ENCODE measurements at regions not wholly inside any gene's neighbourhood (a gene's known extent, or its start where the extent isn't known, plus 50 kb on each side); places are given as distances from the start of the nearest gene placed in this dataset.
A peak's percentile ranks its signal among the peaks of the same experiment; 100 is the strongest.

- TF ChIP-seq AFF4 (CRISPR knock-in tag; IDR thresholded peaks at IDR 0.05; ENCODE audit: borderline replicate concordance) (no peak), CBFB (CRISPR knock-in tag; IDR thresholded peaks at IDR 0.05; ENCODE audit: low read depth) (no peak), ATF1 (CRISPR knock-in tag; IDR thresholded peaks at IDR 0.05) (no peak), OVOL2 (CRISPR knock-in tag; IDR thresholded peaks at IDR 0.05; ENCODE audit: borderline replicate concordance) (no peak), NFATC4 (CRISPR knock-in tag; IDR thresholded peaks at IDR 0.05) (no peak), ERG (CRISPR knock-in tag; IDR thresholded peaks at IDR 0.05) (no peak)
Measured at GRCh38 chr3:109924196-109924595, 586.9 kb upstream of the DPPA4 start (continued).

DNA sequence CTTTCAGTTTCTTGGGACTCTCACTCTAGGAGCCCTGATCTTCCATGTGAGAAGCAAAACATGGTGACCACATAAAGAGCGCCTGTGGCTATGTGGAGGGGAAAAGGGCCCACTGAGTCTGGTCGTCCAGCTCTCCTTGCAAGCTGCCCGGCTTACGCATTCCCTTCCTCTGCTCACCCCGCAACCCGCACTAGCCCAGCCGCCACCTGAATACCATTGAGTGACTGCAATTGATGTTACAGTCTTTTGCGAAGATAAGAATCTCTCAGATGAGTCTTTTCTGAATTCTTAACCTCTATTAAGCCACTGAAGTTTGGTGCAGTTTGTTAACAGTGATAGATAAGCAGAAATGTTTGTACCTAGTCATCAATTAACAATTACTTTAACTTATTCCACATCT is 589.0 kb upstream of the DPPA4 start:
- CTCF ChIA-PET: no interaction called here
- TF ChIP-seq, protein P1, sequence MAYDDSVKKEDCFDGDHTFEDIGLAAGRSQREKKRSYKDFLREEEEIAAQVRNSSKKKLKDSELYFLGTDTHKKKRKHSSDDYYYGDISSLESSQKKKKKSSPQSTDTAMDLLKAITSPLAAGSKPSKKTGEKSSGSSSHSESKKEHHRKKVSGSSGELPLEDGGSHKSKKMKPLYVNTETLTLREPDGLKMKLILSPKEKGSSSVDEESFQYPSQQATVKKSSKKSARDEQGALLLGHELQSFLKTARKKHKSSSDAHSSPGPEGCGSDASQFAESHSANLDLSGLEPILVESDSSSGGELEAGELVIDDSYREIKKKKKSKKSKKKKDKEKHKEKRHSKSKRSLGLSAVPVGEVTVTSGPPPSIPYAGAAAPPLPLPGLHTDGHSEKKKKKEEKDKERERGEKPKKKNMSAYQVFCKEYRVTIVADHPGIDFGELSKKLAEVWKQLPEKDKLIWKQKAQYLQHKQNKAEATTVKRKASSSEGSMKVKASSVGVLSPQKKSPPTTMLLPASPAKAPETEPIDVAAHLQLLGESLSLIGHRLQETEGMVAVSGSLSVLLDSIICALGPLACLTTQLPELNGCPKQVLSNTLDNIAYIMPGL (CRISPR knock-in tag; IDR thresholded peaks at IDR 0.05): no peak
- TF ChIP-seq FOXP1 (CRISPR knock-in tag; IDR thresholded peaks at IDR 0.05; ENCODE audit: borderline replicate concordance) (no peak), PRDM15 (CRISPR knock-in tag; IDR thresholded peaks at IDR 0.05) (no peak), ZNF263 (CRISPR knock-in tag; IDR thresholded peaks at IDR 0.05; ENCODE audit: low read depth) (no peak), SOX15 (CRISPR knock-in tag; IDR thresholded peaks at IDR 0.05) (no peak), CREB1 (CRISPR knock-in tag; IDR thresholded peaks at IDR 0.05) (no peak)
- ATAC-seq (no peak), DNase-seq (ENCODE audit: low spot score) (no peak)
- POLR2A ChIA-PET: no interaction called here
- Mint-ChIP-seq H3K4me1 (peaks cover 15% of the 10 kb centered on the region), H3K27ac (0 out of 2 replicates have a peak overlapping the region, but pooled peaks have one; percentile 36), H3K36me3 (no peaks in the 10 kb centered on the region), H3K4me3 (no peak overlapping the region), H3K9me3 (no peaks in the 10 kb centered on the region), H3K27me3 (ENCODE audit: low read depth) (no peaks in the 10 kb centered on the region)

- no peaks in the 10 kb centered on the region for H3K27me3 Mint-ChIP-seq (ENCODE audit: low read depth)
- no peaks in the 10 kb centered on the region for H3K9me3 Mint-ChIP-seq
- ATAC-seq: no peak
- ChIA-PET CTCF (no interaction called here), POLR2A (no interaction called here)
- DNase-seq (ENCODE audit: low spot score): no peak
- H3K4me3 Mint-ChIP-seq: no peak overlapping the region
- H3K27ac Mint-ChIP-seq: no peak overlapping the region
- H3K36me3 Mint-ChIP-seq: no peaks in the 10 kb centered on the region
- peaks cover 10% of the 10 kb centered on the region for H3K4me1 Mint-ChIP-seq
- TF ChIP-seq ESRRA (CRISPR knock-in tag; IDR thresholded peaks at IDR 0.05; ENCODE audit: borderline replicate concordance) (no peak), MYBL2 (CRISPR knock-in tag; IDR thresholded peaks at IDR 0.05) (no peak), ZNF512 (CRISPR knock-in tag; IDR thresholded peaks at IDR 0.05; ENCODE audit: borderline replicate concordance) (no peak), ERG (CRISPR knock-in tag; IDR thresholded peaks at IDR 0.05) (no peak), OVOL2 (CRISPR knock-in tag; IDR thresholded peaks at IDR 0.05; ENCODE audit: borderline replicate concordance) (no peak)
- TF ChIP-seq, protein P2, sequence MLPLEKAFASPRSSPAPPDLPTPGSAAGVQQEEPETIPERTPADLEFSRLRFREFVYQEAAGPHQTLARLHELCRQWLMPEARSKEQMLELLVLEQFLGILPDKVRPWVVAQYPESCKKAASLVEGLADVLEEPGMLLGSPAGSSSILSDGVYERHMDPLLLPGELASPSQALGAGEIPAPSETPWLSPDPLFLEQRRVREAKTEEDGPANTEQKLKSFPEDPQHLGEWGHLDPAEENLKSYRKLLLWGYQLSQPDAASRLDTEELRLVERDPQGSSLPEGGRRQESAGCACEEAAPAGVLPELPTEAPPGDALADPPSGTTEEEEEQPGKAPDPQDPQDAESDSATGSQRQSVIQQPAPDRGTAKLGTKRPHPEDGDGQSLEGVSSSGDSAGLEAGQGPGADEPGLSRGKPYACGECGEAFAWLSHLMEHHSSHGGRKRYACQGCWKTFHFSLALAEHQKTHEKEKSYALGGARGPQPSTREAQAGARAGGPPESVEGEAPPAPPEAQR (CRISPR knock-in tag; IDR thresholded peaks at IDR 0.05): no peak
- TF ChIP-seq, protein P3, sequence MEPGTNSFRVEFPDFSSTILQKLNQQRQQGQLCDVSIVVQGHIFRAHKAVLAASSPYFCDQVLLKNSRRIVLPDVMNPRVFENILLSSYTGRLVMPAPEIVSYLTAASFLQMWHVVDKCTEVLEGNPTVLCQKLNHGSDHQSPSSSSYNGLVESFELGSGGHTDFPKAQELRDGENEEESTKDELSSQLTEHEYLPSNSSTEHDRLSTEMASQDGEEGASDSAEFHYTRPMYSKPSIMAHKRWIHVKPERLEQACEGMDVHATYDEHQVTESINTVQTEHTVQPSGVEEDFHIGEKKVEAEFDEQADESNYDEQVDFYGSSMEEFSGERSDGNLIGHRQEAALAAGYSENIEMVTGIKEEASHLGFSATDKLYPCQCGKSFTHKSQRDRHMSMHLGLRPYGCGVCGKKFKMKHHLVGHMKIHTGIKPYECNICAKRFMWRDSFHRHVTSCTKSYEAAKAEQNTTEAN (CRISPR knock-in tag; IDR thresholded peaks at IDR 0.05): no peak
Measured at GRCh38 chr3:109927161-109927560, 589.8 kb upstream of the DPPA4 start.

Measured in WTC11 (cell line).